ENCODE measurements at regions not wholly inside any gene's neighbourhood (a gene's known extent, or its start where the extent isn't known, plus 50 kb on each side); places are given as distances from the start of the nearest gene placed in this dataset.

DNA sequence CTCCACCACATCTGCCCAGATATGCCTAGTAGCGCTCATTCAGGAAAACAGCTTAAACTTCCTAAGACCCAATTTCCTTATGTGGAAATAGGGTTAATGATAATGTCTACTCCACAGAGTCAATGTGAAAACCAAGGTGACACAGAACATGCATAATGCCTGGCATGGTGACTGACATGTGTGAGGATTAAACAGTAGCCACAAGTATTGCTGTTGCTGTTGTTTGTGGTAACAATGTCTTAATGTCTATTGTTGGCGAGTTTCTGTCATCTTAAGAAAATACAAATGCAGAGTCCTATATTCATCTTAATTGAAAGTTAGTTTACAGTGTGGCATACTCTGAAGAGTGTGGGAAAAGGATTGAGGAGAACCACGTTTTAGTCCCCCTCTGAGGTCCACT lies 75.6 kb upstream of the NGF start:
- DNase-seq (ENCODE audit: low spot score), result no peak

GRCh38 chr1:115413208-115413607 lies 75.2 kb upstream of the NGF start:
- no peak for DNase-seq (ENCODE audit: low spot score)

- DNase-seq (ENCODE audit: low spot score), result no peak
These were observed 74.7 kb upstream of the NGF start for GRCh38 chr1:115412733-115413132.

DNA sequence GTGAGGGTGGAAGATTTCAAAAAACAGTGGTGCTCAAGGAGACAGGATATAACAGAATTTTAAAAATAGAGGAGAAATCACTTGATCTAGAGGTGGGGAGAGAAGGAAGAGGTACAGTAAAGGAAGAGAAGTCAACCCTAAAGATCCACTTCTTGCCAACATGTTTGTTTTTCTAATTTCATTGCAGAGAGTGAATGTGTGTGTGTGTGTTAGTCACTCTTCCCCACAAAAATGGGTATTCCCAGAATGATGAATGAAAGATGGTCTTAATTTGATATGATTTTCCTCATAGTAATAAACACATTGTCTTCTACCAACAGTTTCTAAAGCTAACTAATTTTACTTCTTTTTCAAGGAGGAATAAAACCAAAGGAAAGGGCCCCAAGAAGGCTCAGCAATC lies 74.2 kb upstream of the NGF start:
- no peak for DNase-seq (ENCODE audit: low spot score)

DNA sequence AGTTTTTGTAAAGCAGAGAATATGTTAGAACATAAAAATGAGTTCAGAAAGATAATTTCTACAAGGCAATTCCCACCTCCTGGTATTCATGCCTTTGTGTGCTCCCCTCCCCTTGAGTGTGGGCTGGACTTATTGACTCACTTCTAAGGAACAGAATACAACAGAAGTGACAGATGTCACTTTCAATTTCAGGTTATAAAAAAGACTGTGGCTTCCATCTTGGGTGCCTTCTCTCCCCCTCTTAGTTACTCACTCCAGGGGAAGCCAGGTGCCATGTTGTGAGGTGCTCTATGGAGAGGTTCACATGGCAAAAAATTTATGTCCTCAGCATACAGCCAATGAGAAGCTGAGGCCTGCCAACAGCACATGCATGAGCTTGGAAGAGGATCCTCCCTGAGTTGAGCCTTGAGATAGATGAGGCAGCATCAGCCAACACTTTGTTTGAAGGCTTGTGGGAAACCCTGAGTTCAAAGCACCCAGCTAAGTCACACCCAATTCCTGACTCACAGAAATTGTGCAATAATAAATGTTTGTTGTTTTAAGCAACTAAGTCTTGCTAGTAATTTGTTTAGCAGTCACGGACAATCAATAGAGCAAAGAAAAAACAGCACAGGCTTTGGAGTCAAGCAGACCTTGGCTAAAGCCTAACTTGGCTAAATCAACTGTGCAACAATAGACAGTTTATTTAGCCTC lies 73.5 kb upstream of the NGF start:
- DNase-seq (ENCODE audit: low spot score), result no peak

GRCh38 chr1:115409094-115410015 lies 71.3 kb upstream of the NGF start:
- no peak for DNase-seq (ENCODE audit: low spot score)

GRCh38 chr1:115408533-115408932 lies 70.5 kb upstream of the NGF start:
- no peak for DNase-seq (ENCODE audit: low spot score)

DNA sequence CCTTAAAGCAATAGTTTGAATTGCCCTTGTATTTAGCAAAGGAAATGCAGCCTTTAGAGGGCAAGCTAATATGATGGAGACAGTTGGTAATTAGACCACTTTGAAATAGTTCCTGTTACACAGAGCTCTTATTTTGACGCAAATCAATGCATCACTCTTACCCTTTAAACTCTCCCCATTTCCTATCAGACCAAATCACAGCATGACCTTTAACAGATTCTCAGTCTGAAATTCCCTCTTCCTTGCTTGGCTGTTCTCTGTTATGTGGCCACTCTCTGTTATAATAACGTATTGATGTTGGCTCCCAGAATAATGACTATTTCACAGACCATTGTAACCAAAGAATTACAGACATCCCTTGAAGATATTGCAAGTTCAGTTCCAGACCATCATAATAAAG lies 66.9 kb upstream of the NGF start:
- no peak for DNase-seq (ENCODE audit: low spot score)

DNA sequence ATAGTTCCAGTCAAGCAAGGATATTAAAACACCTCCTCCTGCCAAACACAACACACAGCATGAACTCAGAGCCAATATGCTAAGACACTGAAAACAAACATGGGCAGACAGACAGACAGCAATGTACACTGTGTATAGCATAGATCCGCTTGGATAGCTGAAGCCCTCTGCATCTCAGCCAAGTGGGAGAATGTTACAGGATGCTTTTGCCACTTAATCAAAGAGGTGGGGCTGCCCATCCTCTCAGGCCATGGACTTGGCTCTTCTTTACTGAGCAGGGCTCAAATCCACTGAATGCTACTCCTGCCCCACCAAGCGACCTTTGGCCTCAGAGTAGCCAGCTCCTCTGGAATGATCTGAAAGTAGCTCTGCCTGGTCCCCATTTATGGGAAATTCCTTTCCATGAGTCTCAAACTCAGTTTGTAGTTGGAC lies 64.7 kb upstream of the NGF start:
- DNase-seq (ENCODE audit: low spot score), result no peak

DNA sequence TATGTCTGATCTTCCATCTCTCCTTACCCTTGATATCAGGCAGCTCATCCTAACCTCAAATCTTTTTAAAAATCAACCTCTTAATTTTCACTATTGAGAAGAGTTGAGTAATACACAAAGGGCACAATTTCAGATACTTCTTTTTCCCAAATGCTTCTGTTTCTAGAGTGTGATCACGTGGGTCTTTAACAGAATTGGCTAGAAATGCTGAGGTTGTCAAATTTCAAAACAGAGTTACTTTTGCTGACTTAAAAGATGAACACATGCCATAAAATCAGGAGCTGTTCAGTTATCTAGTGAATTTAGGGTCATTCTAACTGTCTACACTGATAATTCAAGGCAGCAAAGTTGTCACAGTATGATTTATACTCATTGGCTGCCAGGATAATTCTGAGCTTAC lies 63.6 kb upstream of the NGF start:
- DNase-seq (ENCODE audit: low spot score), result no peak

DNA sequence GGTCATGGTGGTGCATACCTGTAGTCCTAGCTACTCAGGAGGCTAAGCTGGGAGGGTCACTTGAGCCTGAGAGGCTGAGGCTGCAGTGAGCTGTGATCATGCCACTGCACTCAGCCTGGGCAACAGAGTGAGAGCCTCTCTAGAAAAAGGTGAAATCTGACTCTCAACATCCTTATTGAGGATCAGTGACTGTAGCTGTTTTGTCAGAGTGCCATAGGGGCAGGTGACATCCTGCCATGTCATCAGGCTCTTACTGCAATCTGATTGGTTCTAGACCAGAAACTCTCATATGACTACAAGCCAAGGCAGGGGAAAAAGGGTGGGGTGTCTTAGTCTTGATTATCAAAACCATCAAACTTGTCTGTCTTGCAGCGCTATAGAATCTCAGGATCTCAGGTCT lies 62.8 kb upstream of the NGF start:
- DNase-seq (ENCODE audit: low spot score), result no peak

- DNase-seq (ENCODE audit: low spot score), result no peak
These were observed 62.4 kb upstream of the NGF start for GRCh38 chr1:115400426-115400825.

DNA sequence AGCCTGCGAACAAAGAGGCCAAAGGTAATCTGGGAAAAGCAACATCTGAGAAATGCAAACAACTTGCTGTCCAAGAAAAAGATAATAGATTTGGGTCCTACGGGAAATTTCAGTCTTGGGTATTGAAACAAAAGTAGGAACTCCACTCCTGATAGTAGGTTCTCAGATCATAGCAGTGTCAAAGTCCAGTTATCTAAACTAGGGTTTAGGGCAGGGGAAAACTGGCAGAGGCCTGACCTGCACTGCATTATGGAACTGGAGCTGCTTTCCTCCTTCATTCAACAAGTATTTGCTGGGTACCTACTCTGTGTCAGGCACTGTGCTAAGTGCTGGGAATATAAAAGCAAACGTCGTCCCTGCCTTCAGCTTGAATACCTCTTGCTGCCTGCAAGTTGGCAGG lies 60.7 kb upstream of the NGF start:
- no peak for DNase-seq (ENCODE audit: low spot score)
